ENCODE measurements at regions not wholly inside any gene's neighbourhood (a gene's known extent, or its start where the extent isn't known, plus 50 kb on each side); places are given as distances from the start of the nearest gene placed in this dataset.

- DNase-seq = no peak
- TF ChIP-seq TCF12 (IDR thresholded peaks at IDR 0.05) (no peak), ZBTB33 (IDR thresholded peaks at IDR 0.05; ENCODE audit: borderline replicate concordance, low read depth) (no peak), TAF1 (IDR thresholded peaks at IDR 0.05; ENCODE audit: borderline replicate concordance, low read depth, low read length) (no peak), JUND (IDR thresholded peaks at IDR 0.05) (no peak), PBX3 (IDR thresholded peaks at IDR 0.05) (no peak), YY1 (IDR thresholded peaks at IDR 0.05; ENCODE audit: low read depth) (no peak), NFIC (IDR thresholded peaks at IDR 0.05; ENCODE audit: borderline replicate concordance) (no peak), IRF3 (IDR thresholded peaks at IDR 0.05; ENCODE audit: low read depth, low read length) (no peak), GATA2 (CRISPR knock-in tag; IDR thresholded peaks at IDR 0.05) (no peak), ELF1 (IDR thresholded peaks at IDR 0.05) (no peak), EP300 (IDR thresholded peaks at IDR 0.05; ENCODE audit: borderline replicate concordance in 1 of 2, low read depth in 1 of 2, low read length in 1 of 2) (no peak), SMC3 (IDR thresholded peaks at IDR 0.05; ENCODE audit: low read depth, low read length) (no peak)
- Histone ChIP-seq H3K27ac (ENCODE audit: low read depth in 2 of 2, low read length in 1 of 2) (no peak overlapping the region), H3K4me1 (ENCODE audit: control insufficient read depth in 1 of 2, insufficient read depth in 2 of 2, low read depth in 1 of 2, low read length in 1 of 2) (peaks cover 0 to 4% of the 10 kb centered on the region in 2 experiments; a peak in 1 of 4 replicates), H3K27me3 (ENCODE audit: insufficient read depth) (no peaks in the 10 kb centered on the region), H3K79me2 (ENCODE audit: insufficient read depth) (no peaks in the 10 kb centered on the region), H3K4me2 (no peak overlapping the region), H3K9me3 (no peaks in the 10 kb centered on the region), H3K9me2 (no peaks in the 10 kb centered on the region), H3K36me3 (replicated peaks in 1 of 2; ENCODE audit: control insufficient read depth in 1 of 2, insufficient read depth in 2 of 2, low read length in 1 of 2) (no peaks in the 10 kb centered on the region), H3F3A (replicated peaks; ENCODE audit: insufficient read depth) (no peaks in the 10 kb centered on the region), H4K20me1 (ENCODE audit: insufficient read depth) (no peaks in the 10 kb centered on the region), H3K9ac (no peak overlapping the region), H3K4me3 (ENCODE audit: low read depth in 2 of 2, low read length in 1 of 2) (no peak overlapping the region), H2AFZ (ENCODE audit: low read depth) (no peak overlapping the region)
- ChIA-PET POLR2A (no interaction called here), CTCF (no interaction called here)
- 46% methylated on average over 17 of the region's 18 CpGs for WGBS (ENCODE audit: low lambda C conversion rate)
Observed at GRCh38 chr14:101371799-101372793, 189.2 kb upstream of the DIO3 start.

Measured in SK-N-SH (cell line).